Lower lobe of right lung (tissue), 2 donors: ENCODE measurements at regions not wholly inside any gene's neighbourhood (a gene's known extent, or its start where the extent isn't known, plus 50 kb on each side); places are given as distances from the start of the nearest gene placed in this dataset.

Source experiments
- ATAC-seq, 2 donors: fragments of 200-7000 bp; cut with Tn5 transposase; one replicate each; pipeline ENCODE4 v1.9.1; 2020 to 2022; ENCODE audit warnings: mild to moderate bottlenecking in 2 of 2, moderate library complexity in 2 of 2
- DNase-seq: peaks from one replicate; pipeline ENCODE4 v3.0.0-alpha.2; 2020
- H3K27ac ChIP-seq: fragments of 200-600 bp; one replicate; pipeline ENCODE4 v1.8.0; 2022
- H3K27me3 ChIP-seq: fragments of 200-600 bp; one replicate; pipeline ENCODE4 v1.8.0; 2022; ENCODE audit warnings: low read depth
- H3K36me3 ChIP-seq: fragments of 200-600 bp; one replicate; pipeline ENCODE4 v1.8.0; 2022; ENCODE audit warnings: mild to moderate bottlenecking
- H3K4me1 ChIP-seq: fragments of 200-600 bp; one replicate; pipeline ENCODE4 v1.8.0; 2022
- H3K4me3 ChIP-seq: fragments of 200-600 bp; one replicate; pipeline ENCODE4 v1.8.0; 2022; ENCODE audit warnings: mild to moderate bottlenecking
- H3K9me3 ChIP-seq: fragments of 200-600 bp; one replicate; pipeline ENCODE4 v1.8.0; 2022
- CTCF ChIP-seq: fragments of 200-600 bp; IDR thresholded peaks from one replicate; pipeline ENCODE4 v1.8.0; 2022; ENCODE audit warnings: antibody characterized with exemption, mild to moderate bottlenecking
- intact Hi-C: fragments of 100-400 bp; cut with DNase I; formaldehyde crosslinking; loops from one replicate; pipeline ENCODE4 v1.11.0; 2022
- donor health status: DM: no; HTN: yes; CAD: no; lungs with severe emphysema.

GRCh38 chr5:13477118-13477737 lies 467.3 kb downstream of the DNAH5 start:
- Histone ChIP-seq H3K36me3 (no peaks in the 10 kb centered on the region), H3K9me3 (no peaks in the 10 kb centered on the region), H3K4me3 (no peak overlapping the region), H3K27me3 (no peaks in the 10 kb centered on the region), H3K27ac (no peak overlapping the region), H3K4me1 (no peaks in the 10 kb centered on the region)
- intact Hi-C loops: loop anchor here (10.0 kb wide), 1 partner anchor 1182 kb away; no protein-coding TSS in a partner anchor
- TF ChIP-seq CTCF: no peak
- DNase-seq: no peak
- no peak for ATAC-seq

- DNase-seq (no peak), ATAC-seq (no peak)
- Histone ChIP-seq H3K27me3 (no peaks in the 10 kb centered on the region), H3K27ac (no peak overlapping the region), H3K9me3 (no peaks in the 10 kb centered on the region), H3K36me3 (no peaks in the 10 kb centered on the region), H3K4me1 (no peaks in the 10 kb centered on the region), H3K4me3 (no peak overlapping the region)
- TF ChIP-seq CTCF: no peak
- intact Hi-C loops: loop anchor here (10.0 kb wide), 1 partner anchor 1178 kb away; no protein-coding TSS in a partner anchor
These were observed 471.6 kb downstream of the DNAH5 start for GRCh38 chr5:13472842-13473241.

DNA sequence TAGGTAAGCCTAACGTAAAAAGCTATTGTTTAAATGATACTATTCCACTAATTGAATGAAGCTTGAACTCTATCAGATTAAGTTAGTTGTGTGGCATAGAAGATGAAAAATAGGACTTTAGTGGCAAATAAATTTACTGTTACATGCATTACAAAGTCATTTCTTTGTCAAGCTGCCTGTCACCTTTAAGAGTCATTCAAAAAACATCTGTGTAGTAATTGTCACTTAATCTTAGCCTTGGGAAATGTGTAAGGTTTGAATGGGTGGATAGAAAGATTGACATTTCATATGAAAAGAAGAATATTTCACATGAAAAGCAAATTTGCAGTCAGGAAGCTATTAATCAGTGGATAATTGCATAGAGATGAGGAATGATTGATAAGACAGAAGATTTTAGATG lies 473.5 kb downstream of the DNAH5 start:
- DNase-seq (no peak), ATAC-seq (no peak)
- H3K4me3 ChIP-seq: no peak overlapping the region
- intact Hi-C loops: loop anchor here (10.0 kb wide), 1 partner anchor 1176 kb away; no protein-coding TSS in a partner anchor
- H3K9me3 ChIP-seq: no peaks in the 10 kb centered on the region
- H3K36me3 ChIP-seq: no peaks in the 10 kb centered on the region
- no peaks in the 10 kb centered on the region for H3K27me3 ChIP-seq
- no peak for TF ChIP-seq CTCF
- H3K4me1 ChIP-seq: no peaks in the 10 kb centered on the region
- no peak overlapping the region for H3K27ac ChIP-seq

DNA sequence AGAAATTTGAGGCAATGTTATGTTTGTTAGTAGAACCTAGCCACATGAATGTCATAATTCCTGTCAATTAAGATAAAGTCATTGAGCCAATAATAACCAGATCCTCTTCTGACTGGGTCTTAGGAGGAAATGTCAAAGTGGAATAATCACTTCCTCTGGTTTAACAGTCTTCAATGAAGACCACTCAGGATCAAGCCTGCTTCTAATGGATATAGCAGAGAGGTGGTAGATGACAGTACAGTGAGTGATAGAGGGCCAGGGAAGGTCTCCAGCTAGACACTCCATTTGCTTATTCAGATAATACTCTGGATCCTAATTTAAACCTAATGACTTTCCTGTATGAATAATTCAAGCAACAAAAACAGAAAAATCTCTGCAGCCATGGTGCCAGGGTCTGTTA lies 474.2 kb downstream of the DNAH5 start:
- Histone ChIP-seq H3K27ac (no peak overlapping the region), H3K27me3 (no peaks in the 10 kb centered on the region), H3K4me3 (no peak overlapping the region), H3K4me1 (no peaks in the 10 kb centered on the region), H3K36me3 (no peaks in the 10 kb centered on the region), H3K9me3 (no peaks in the 10 kb centered on the region)
- DNase-seq: no peak
- no peak for ATAC-seq
- no peak for TF ChIP-seq CTCF
- intact Hi-C loops: loop anchor here (10.0 kb wide), 1 partner anchor 1175 kb away; no protein-coding TSS in a partner anchor

DNA sequence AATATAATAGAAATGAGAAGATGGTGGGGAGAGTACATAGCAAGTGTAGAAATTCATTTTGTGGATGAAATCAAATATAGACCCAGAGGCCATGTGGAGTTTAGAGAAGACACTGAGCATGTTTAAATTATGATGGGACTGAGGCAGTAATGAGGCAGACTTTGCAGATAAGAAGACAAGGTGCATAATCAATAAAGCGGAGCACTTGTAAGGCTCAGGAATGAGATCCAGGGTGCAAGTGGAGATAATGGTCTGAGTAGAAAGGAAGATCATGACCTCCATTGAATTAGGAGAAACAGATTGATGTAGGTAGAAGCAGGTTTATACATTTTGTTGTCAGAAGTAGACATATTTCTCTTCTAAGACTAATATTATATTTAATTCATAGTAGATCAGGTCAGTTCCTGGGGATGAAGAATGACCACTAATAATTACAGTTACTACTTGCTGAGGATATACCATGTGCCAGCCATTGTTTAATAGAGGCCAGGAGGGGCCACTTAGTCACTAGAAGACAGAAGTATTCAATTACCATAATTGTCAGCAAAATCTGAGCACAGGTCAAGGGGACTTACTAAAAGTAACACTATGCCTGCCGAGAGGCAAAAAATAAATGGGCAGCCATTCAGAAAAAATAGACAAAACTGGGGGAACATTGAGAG lies 479.8 kb downstream of the DNAH5 start:
- H3K27ac ChIP-seq: no peak overlapping the region
- intact Hi-C loops: no loop called here
- no peak for ATAC-seq
- TF ChIP-seq CTCF: no peak
- H3K36me3 ChIP-seq: no peaks in the 10 kb centered on the region
- H3K4me3 ChIP-seq: no peak overlapping the region
- H3K9me3 ChIP-seq: no peaks in the 10 kb centered on the region
- no peak for DNase-seq
- H3K4me1 ChIP-seq: no peaks in the 10 kb centered on the region
- H3K27me3 ChIP-seq: no peaks in the 10 kb centered on the region
